ENCODE measurements at regions not wholly inside any gene's neighbourhood (a gene's known extent, or its start where the extent isn't known, plus 50 kb on each side); places are given as distances from the start of the nearest gene placed in this dataset.

GRCh38 chr12:22994316-22994675 lies 369.3 kb downstream of the ETNK1 start:
- TF ChIP-seq STAT6 (CRISPR knock-in tag; conservative IDR thresholded peaks at IDR 0.05; ENCODE audit: low read depth), result no peak
- TF ChIP-seq CTCF (IDR thresholded peaks at IDR 0.05), result no peak
- no peak for TF ChIP-seq ZNF416 (CRISPR knock-in tag; IDR thresholded peaks at IDR 0.05)
- TF ChIP-seq SOX15 (CRISPR knock-in tag; IDR thresholded peaks at IDR 0.05), result no peak
- TF ChIP-seq HMGXB4 (CRISPR knock-in tag; IDR thresholded peaks at IDR 0.05), result no peak
- TF ChIP-seq FOXP4 (CRISPR knock-in tag; IDR thresholded peaks at IDR 0.05), result no peak
- no peak for TF ChIP-seq CREB1 (CRISPR knock-in tag; IDR thresholded peaks at IDR 0.05)
- TF ChIP-seq TCF7 (CRISPR knock-in tag; IDR thresholded peaks at IDR 0.05; ENCODE audit: low read depth), result no peak
